Smooth muscle cell of the brain vasculature (primary cell): ENCODE measurements at regions not wholly inside any gene's neighbourhood (a gene's known extent, or its start where the extent isn't known, plus 50 kb on each side); places are given as distances from the start of the nearest gene placed in this dataset.
A peak's percentile ranks its signal among the peaks of the same experiment; 100 is the strongest.

Source experiments
- DNase-seq: peaks from one replicate; pipeline ENCODE4 v3.0.0-alpha.2; 2012; ENCODE audit warnings: low read depth, low spot score

GRCh38 chr9:129343424-129344375 lies 165.6 kb upstream of the IER5L start:
- no peak for DNase-seq

- no peak for DNase-seq
Measured at GRCh38 chr9:129342591-129343423, 164.7 kb upstream of the IER5L start.

GRCh38 chr9:129341987-129342348 lies 163.9 kb upstream of the IER5L start:
- DNase-seq, result no peak

GRCh38 chr9:129341171-129341986 lies 163.3 kb upstream of the IER5L start:
- no peak for DNase-seq

- DNase-seq, result no peak
Measured at GRCh38 chr9:129340427-129341170, 162.5 kb upstream of the IER5L start.

- DNase-seq, result no peak
Measured at GRCh38 chr9:129339539-129340157, 161.6 kb upstream of the IER5L start.

- DNase-seq, result no peak
Measured at GRCh38 chr9:129338724-129339430, 160.8 kb upstream of the IER5L start.

- no peak for DNase-seq
Measured at GRCh38 chr9:129337336-129338140, 159.5 kb upstream of the IER5L start.

- no peak for DNase-seq
Measured at GRCh38 chr9:129336601-129337331, 158.7 kb upstream of the IER5L start.

- no peak for DNase-seq
Measured at GRCh38 chr9:129336130-129336528, 158.1 kb upstream of the IER5L start.

GRCh38 chr9:129335464-129336129 lies 157.5 kb upstream of the IER5L start:
- no peak for DNase-seq

GRCh38 chr9:129334105-129334935 lies 156.3 kb upstream of the IER5L start:
- peak; percentile 82 for DNase-seq

- DNase-seq, result no peak
Measured at GRCh38 chr9:129333617-129334104, 155.6 kb upstream of the IER5L start.

GRCh38 chr9:129332581-129332980 lies 154.5 kb upstream of the IER5L start:
- DNase-seq, result no peak

- DNase-seq, result no peak
Measured at GRCh38 chr9:129331772-129332500, 153.9 kb upstream of the IER5L start.

- DNase-seq, result no peak
Measured at GRCh38 chr9:129331493-129331765, 153.4 kb upstream of the IER5L start.
